HEK293 (cell line): ENCODE measurements at regions not wholly inside any gene's neighbourhood (a gene's known extent, or its start where the extent isn't known, plus 50 kb on each side); places are given as distances from the start of the nearest gene placed in this dataset.

Source experiments
- CTCF ChIA-PET: fragments of 350-600 bp; formaldehyde crosslinking; extraction: SDS; loops from one replicate; lab custom pipeline; 2021; ENCODE audit warnings: antibody characterized with exemption; lab: Yijun Ruan, JAX
- POLR2A ChIA-PET: fragments of 300-600 bp; formaldehyde crosslinking; extraction: SDS; loops from one replicate; lab custom pipeline; 2020; ENCODE audit warnings: antibody characterized with exemption, inconsistent platforms; lab: Yijun Ruan, JAX
- H3K27ac ChIP-seq: fragments of 200-500 bp; sonication (Bioruptor generic); 2 replicates; pipeline ENCODE4 v1.5.1; 2014; ENCODE audit warnings: low read depth, low read length, control low read depth, inconsistent platforms; ENCODE audit errors: extremely low read depth
- H3K36me3 ChIP-seq, 2 experiments: fragments of 200-500 bp in 1 of 2; sonication (Bioruptor generic) in 1 of 2; 1 replicate in 1 of 2; 2 replicates in 1 of 2; pipeline ENCODE4 v1.5.1; 2014 to 2017; ENCODE audit warnings: inconsistent platforms in 2 of 2, low read length in 2 of 2; ENCODE audit not compliant: control insufficient read depth in 2 of 2, insufficient read depth in 1 of 2
- H3K4me1 ChIP-seq: fragments of 200-500 bp; sonication (Bioruptor generic); 2 replicates; pipeline ENCODE4 v1.5.1; 2014; ENCODE audit warnings: mild to moderate bottlenecking, low read length, inconsistent platforms; ENCODE audit not compliant: control insufficient read depth, insufficient read depth
- H3K4me3 ChIP-seq: 2 replicates; pipeline ENCODE4 v1.5.1; 2011; ENCODE audit warnings: low read depth, mild to moderate bottlenecking, control low read depth, low read length, moderate library complexity
- H3K9me3 ChIP-seq: fragments of 200-500 bp; sonication (Bioruptor generic); 2 replicates; pipeline ENCODE4 v1.5.1; 2014; ENCODE audit warnings: low read depth, low read length, inconsistent platforms; ENCODE audit not compliant: control insufficient read depth, insufficient read depth
- HOXA7 ChIP-seq: sonication (generic); formaldehyde crosslinking; IDR thresholded peaks from 2 replicates; pipeline ENCODE4 v1.8.1; 2022; ENCODE audit warnings: missing genetic modification reagents, borderline replicate concordance
- KLF9 ChIP-seq: fragments of 450-650 bp; formaldehyde crosslinking; IDR thresholded peaks from 2 replicates; pipeline ENCODE4 v1.5.1; 2016; ENCODE audit warnings: missing biosample characterization, missing genetic modification characterization, low read depth
- PRDM2 ChIP-seq: fragments of 450-650 bp; formaldehyde crosslinking; IDR thresholded peaks from 2 replicates; pipeline ENCODE4 v1.5.1; 2016; ENCODE audit warnings: missing biosample characterization, missing genetic modification characterization, borderline replicate concordance
- REPIN1 ChIP-seq: fragments of 450-650 bp; formaldehyde crosslinking; IDR thresholded peaks from 2 replicates; pipeline ENCODE4 v1.5.1; 2017; ENCODE audit warnings: missing biosample characterization, missing genetic modification characterization, low read depth
- TRIM28 ChIP-seq: IDR thresholded peaks from 2 replicates; pipeline ENCODE4 v1.6.1; 2011; ENCODE audit warnings: low read length, control low read depth, borderline replicate concordance
- ZBTB17 ChIP-seq: fragments of 450-650 bp; formaldehyde crosslinking; IDR thresholded peaks from 2 replicates; pipeline ENCODE4 v1.5.1; 2016; ENCODE audit warnings: missing biosample characterization, missing genetic modification characterization
- ZNF16 ChIP-seq: fragments of 450-650 bp; formaldehyde crosslinking; IDR thresholded peaks from 2 replicates; pipeline ENCODE4 v1.5.1; 2016; ENCODE audit warnings: low read depth, missing biosample characterization, missing genetic modification characterization
- ZNF354C ChIP-seq: fragments of 450-650 bp; formaldehyde crosslinking; IDR thresholded peaks from 2 replicates; pipeline ENCODE4 v1.5.1; 2016; ENCODE audit warnings: missing biosample characterization, missing genetic modification characterization, low read depth, borderline replicate concordance
- ZNF664 ChIP-seq: fragments of 450-650 bp; formaldehyde crosslinking; IDR thresholded peaks from 2 replicates; pipeline ENCODE4 v1.5.1; 2016; ENCODE audit warnings: missing biosample characterization, missing genetic modification characterization
- ZNF776 ChIP-seq: fragments of 450-650 bp; formaldehyde crosslinking; IDR thresholded peaks from 2 replicates; pipeline ENCODE4 v1.5.0; 2017; ENCODE audit warnings: missing biosample characterization, missing genetic modification characterization, borderline replicate concordance
- TF ChIP-seq, protein P1 (sequence below): fragments of 450-650 bp; formaldehyde crosslinking; conservative IDR thresholded peaks from 2 replicates; pipeline ENCODE4 v1.5.1; 2016; ENCODE audit warnings: low read depth, missing biosample characterization, missing genetic modification characterization
- TF ChIP-seq, protein P2 (sequence below): fragments of 450-650 bp; formaldehyde crosslinking; IDR thresholded peaks from 2 replicates; pipeline ENCODE4 v1.5.1; 2016; ENCODE audit warnings: missing biosample characterization, missing genetic modification characterization, borderline replicate concordance

DNA sequence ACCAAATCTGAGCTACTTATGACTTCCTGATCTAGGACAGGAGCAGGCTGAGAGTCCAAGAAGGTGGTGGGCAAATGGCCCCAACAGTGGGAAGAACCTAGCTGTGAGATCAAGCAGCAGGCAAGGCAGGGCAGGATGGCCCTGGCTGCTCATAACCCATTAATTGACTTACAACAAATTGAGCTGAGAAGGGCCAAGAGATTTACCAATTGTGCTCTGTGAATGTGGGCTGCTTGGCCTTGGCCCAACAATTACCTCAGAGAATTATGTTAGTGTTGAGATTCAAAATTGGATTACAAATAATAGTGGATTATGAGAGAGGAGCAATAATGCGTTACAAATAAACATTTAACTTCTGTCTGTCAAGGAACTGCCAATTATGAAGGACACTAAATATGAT is 956.5 kb downstream of the KCNMA1 start (continued):
- TF ChIP-seq, protein P1, sequence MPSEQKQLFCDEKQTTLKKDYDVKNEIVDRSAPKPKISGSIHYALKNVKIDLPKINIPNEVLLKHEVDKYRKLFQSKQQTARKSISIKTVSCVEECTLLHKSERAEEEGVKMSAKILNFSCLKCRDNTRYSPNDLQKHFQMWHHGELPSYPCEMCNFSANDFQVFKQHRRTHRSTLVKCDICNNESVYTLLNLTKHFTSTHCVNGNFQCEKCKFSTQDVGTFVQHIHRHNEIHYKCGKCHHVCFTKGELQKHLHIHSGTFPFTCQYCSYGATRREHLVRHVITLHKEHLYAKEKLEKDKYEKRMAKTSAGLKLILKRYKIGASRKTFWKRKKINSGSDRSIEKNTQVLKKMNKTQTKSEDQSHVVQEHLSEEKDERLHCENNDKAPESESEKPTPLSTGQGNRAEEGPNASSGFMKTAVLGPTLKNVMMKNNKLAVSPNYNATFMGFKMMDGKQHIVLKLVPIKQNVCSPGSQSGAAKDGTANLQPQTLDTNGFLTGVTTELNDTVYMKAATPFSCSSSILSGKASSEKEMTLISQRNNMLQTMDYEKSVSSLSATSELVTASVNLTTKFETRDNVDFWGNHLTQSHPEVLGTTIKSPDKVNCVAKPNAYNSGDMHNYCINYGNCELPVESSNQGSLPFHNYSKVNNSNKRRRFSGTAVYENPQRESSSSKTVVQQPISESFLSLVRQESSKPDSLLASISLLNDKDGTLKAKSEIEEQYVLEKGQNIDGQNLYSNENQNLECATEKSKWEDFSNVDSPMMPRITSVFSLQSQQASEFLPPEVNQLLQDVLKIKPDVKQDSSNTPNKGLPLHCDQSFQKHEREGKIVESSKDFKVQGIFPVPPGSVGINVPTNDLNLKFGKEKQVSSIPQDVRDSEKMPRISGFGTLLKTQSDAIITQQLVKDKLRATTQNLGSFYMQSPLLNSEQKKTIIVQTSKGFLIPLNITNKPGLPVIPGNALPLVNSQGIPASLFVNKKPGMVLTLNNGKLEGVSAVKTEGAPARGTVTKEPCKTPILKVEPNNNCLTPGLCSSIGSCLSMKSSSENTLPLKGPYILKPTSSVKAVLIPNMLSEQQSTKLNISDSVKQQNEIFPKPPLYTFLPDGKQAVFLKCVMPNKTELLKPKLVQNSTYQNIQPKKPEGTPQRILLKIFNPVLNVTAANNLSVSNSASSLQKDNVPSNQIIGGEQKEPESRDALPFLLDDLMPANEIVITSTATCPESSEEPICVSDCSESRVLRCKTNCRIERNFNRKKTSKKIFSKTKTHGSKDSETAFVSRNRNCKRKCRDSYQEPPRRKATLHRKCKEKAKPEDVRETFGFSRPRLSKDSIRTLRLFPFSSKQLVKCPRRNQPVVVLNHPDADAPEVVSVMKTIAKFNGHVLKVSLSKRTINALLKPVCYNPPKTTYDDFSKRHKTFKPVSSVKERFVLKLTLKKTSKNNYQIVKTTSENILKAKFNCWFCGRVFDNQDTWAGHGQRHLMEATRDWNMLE (tag by site-specific recombination), result no peak
- TF ChIP-seq ZNF776 (tag by site-specific recombination) (no peak), HOXA7 (CRISPR knock-in tag) (no peak)
- TF ChIP-seq, all 188 proteins: peak for 0

DNA sequence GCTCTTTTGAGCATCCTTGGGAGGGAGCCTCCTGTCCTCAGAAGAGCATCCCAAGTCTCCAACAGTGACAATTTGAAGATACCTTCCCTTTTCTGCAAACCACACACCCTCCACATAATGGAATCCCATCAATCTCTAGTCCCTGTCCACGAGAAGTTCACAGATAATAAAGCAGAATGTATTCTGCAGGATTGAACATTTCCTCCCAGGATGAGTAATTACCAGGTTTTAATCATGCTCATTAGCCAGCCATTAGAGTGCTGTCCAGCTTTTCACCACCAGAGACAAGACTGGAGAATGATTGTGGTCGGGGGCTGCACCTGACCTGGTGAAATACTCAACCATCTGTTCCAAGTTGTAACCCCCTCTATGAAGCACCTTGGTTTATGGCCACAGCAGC is 958.6 kb downstream of the KCNMA1 start:
- ChIA-PET CTCF (interaction anchor here (0.6 kb wide), 1 partner anchor 53 kb away, joined by 4 read pairs; no protein-coding TSS in a partner anchor), POLR2A (no interaction called here)
- TF ChIP-seq ZNF664 (no peak), ZNF16 (tag by site-specific recombination) (no peak), KLF9 (tag by site-specific recombination) (no peak), TRIM28 (no peak), REPIN1 (tag by site-specific recombination) (no peak), ZNF354C (tag by site-specific recombination) (no peak), PRDM2 (tag by site-specific recombination) (no peak), ZBTB17 (no peak)
- TF ChIP-seq, protein P2, sequence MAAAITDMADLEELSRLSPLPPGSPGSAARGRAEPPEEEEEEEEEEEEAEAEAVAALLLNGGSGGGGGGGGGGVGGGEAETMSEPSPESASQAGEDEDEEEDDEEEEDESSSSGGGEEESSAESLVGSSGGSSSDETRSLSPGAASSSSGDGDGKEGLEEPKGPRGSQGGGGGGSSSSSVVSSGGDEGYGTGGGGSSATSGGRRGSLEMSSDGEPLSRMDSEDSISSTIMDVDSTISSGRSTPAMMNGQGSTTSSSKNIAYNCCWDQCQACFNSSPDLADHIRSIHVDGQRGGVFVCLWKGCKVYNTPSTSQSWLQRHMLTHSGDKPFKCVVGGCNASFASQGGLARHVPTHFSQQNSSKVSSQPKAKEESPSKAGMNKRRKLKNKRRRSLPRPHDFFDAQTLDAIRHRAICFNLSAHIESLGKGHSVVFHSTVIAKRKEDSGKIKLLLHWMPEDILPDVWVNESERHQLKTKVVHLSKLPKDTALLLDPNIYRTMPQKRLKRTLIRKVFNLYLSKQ (tag by site-specific recombination), result no peak
- H3K4me1 ChIP-seq, result no peaks in the 10 kb centered on the region
- no peaks in the 10 kb centered on the region for H3K9me3 ChIP-seq
- H3K4me3 ChIP-seq, result no peak overlapping the region
- H3K36me3 ChIP-seq, result no peaks in the 10 kb centered on the region
- H3K27ac ChIP-seq, result no peak overlapping the region
